Choroid plexus epithelial cell (primary cell): ENCODE measurements at regions not wholly inside any gene's neighbourhood (a gene's known extent, or its start where the extent isn't known, plus 50 kb on each side); places are given as distances from the start of the nearest gene placed in this dataset.
A peak's percentile ranks its signal among the peaks of the same experiment; 100 is the strongest.

ENCODE experiments used
- DNase-seq: peaks from one replicate; pipeline ENCODE4 v3.0.0-alpha.2; 2010; ENCODE audit warnings: low read depth
- H3K4me3 ChIP-seq: 2 replicates; pipeline ENCODE4 v1.5.1; 2011; ENCODE audit warnings: low read depth, mild to moderate bottlenecking, control low read depth, low read length, moderate library complexity
- TF ChIP-seq, protein P1 (sequence below): conservative IDR thresholded peaks from 2 replicates; pipeline ENCODE4 v1.5.1; 2011; ENCODE audit warnings: low read depth, mild to moderate bottlenecking, control low read depth, inconsistent platforms, low read length, moderate library complexity

- TF ChIP-seq, protein P1, sequence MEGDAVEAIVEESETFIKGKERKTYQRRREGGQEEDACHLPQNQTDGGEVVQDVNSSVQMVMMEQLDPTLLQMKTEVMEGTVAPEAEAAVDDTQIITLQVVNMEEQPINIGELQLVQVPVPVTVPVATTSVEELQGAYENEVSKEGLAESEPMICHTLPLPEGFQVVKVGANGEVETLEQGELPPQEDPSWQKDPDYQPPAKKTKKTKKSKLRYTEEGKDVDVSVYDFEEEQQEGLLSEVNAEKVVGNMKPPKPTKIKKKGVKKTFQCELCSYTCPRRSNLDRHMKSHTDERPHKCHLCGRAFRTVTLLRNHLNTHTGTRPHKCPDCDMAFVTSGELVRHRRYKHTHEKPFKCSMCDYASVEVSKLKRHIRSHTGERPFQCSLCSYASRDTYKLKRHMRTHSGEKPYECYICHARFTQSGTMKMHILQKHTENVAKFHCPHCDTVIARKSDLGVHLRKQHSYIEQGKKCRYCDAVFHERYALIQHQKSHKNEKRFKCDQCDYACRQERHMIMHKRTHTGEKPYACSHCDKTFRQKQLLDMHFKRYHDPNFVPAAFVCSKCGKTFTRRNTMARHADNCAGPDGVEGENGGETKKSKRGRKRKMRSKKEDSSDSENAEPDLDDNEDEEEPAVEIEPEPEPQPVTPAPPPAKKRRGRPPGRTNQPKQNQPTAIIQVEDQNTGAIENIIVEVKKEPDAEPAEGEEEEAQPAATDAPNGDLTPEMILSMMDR = no peak
- H3K4me3 ChIP-seq = no peak overlapping the region
- no peak for DNase-seq
These were observed 94.1 kb upstream of the KCNG1 start for GRCh38 chr20:51116765-51117686.

DNA sequence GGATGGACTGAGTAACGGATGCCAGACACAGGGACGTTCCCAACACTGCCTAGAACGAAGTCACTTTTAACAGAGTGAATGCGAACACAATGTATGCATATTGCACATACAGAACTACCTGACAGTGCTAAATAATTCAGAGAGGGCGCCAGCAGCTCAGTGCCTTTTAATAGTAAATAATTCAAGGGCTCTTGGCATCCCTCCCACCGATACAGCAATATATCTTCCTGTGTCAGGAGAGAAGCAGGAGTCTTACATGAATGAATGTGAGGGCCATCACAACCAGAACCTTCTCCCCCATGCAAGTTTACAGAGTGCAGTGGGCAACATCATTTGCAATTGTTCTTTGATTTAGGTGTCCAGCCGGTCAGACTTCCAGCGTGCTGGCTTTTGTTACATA, 88.4 kb upstream of the KCNG1 start:
- TF ChIP-seq, protein P1 = no peak
- DNase-seq = no peak
- H3K4me3 ChIP-seq = no peak overlapping the region

DNA sequence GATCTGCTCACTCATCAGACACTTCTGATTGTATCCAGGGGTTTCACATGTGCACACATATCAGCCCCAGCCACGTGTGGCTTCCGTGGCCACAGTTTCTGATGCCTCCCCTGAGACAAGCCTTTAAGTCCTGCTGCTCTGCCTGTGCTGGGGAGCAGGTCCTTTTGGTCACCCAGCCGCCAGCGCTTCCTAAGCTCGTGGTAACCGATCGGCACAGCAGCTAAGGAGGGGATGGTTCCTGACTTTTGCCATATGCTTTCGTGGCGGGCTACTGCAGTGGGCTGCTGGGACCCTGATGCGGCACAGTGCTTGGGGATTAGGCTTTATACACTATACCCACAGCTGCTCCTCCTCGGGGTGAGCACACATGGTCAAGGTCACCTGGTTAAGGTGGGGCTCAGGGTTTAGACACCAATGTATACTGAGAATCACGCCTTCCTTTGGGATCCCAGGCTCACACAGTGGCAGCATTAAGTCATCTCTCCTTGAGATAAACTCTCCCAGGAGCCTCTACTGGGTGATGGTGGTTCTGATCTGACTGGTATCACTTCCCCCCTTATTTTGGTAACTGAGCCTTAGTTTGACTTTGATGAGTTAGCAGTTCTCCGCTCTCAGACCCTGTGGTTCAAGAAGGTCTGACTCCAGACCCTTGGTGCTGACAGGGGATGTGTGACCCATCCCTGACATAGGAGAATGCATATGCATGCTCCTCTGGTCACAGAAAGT, 85.9 kb upstream of the KCNG1 start:
- TF ChIP-seq, protein P1 = no peak
- H3K4me3 ChIP-seq = no peak overlapping the region
- DNase-seq = no peak

GRCh38 chr20:51106011-51106410, 83.1 kb upstream of the KCNG1 start:
- DNase-seq = peak; percentile 83
- H3K4me3 ChIP-seq = no peak overlapping the region
- TF ChIP-seq, protein P1 = no peak

- H3K4me3 ChIP-seq = no peak overlapping the region
- TF ChIP-seq, protein P1 = no peak
- DNase-seq = peak; percentile 62
These were observed 82.3 kb upstream of the KCNG1 start for GRCh38 chr20:51104960-51105920.

DNA sequence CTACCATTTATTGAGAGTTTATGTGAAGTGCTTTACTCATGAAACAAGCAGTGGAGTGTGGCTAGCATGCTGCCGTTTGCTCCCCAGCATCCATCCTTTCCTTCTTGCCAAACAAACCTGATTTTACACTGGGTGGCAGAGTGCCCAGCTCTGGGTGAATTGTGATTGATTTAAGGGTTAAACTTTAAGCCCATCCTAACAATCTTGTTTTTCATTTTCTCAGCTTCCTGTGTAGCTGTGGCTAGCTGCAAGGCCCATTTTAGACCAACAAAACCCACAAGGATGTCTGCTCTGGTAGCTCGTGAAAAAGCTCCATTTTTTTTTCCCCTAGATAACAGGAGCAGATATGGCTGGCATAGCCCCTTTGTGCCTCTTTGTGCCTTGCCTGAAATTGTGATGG, 77.7 kb upstream of the KCNG1 start:
- TF ChIP-seq, protein P1 = no peak
- no peak for DNase-seq
- no peak overlapping the region for H3K4me3 ChIP-seq
